NB4 (cell line): ENCODE measurements at regions not wholly inside any gene's neighbourhood (a gene's known extent, or its start where the extent isn't known, plus 50 kb on each side); places are given as distances from the start of the nearest gene placed in this dataset.

Source experiments
- MYC ChIP-seq: IDR thresholded peaks from 2 replicates; pipeline ENCODE4 v1.6.1; 2011; ENCODE audit warnings: low read depth, low read length
- POLR2A ChIP-seq: IDR thresholded peaks from 2 replicates; pipeline ENCODE4 v1.6.1; 2011; ENCODE audit warnings: mild to moderate bottlenecking; ENCODE audit not compliant: insufficient read length; ENCODE audit errors: extremely low read depth
- TF ChIP-seq, protein P1 (sequence below): IDR thresholded peaks from one replicate; pipeline ENCODE4 v1.5.1; 2012; ENCODE audit warnings: low read depth, low read length
- TF ChIP-seq, protein P2 (sequence below): IDR thresholded peaks from 2 replicates; pipeline ENCODE4 v1.6.1; 2011; ENCODE audit warnings: low read depth, low read length

DNA sequence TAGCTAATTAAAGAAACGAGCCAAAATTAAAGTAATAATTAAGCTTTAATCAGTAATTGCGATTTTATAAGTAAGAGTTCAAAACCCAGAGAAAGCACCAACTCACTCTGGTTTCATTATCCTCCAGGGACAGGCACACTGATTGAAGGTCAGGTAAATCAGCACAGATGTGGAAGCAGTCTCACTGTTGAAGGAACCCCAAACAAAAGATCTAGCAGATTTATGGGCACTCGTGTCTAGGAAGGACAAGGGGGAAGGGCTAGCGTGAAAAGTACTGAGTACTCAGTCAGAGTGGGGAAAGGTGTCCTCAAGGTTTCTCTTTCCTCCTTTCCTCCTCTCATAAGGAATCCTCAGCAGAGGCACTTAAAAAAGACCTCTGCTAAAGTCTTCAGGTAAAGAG lies 320.1 kb downstream of the PYDC2 start:
- TF ChIP-seq, protein P1, sequence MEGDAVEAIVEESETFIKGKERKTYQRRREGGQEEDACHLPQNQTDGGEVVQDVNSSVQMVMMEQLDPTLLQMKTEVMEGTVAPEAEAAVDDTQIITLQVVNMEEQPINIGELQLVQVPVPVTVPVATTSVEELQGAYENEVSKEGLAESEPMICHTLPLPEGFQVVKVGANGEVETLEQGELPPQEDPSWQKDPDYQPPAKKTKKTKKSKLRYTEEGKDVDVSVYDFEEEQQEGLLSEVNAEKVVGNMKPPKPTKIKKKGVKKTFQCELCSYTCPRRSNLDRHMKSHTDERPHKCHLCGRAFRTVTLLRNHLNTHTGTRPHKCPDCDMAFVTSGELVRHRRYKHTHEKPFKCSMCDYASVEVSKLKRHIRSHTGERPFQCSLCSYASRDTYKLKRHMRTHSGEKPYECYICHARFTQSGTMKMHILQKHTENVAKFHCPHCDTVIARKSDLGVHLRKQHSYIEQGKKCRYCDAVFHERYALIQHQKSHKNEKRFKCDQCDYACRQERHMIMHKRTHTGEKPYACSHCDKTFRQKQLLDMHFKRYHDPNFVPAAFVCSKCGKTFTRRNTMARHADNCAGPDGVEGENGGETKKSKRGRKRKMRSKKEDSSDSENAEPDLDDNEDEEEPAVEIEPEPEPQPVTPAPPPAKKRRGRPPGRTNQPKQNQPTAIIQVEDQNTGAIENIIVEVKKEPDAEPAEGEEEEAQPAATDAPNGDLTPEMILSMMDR, result no peak
- TF ChIP-seq, protein P2, sequence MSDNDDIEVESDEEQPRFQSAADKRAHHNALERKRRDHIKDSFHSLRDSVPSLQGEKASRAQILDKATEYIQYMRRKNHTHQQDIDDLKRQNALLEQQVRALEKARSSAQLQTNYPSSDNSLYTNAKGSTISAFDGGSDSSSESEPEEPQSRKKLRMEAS, result no peak
- TF ChIP-seq MYC, result no peak
- no peak for TF ChIP-seq POLR2A
